Neural cell (in vitro differentiated cells): ENCODE measurements at regions not wholly inside any gene's neighbourhood (a gene's known extent, or its start where the extent isn't known, plus 50 kb on each side); places are given as distances from the start of the nearest gene placed in this dataset.

ENCODE experiments used
- H2AFZ ChIP-seq: fragments of 200-600, 300-800 bp; sonication (generic), shearing (Covaris generic); 2 replicates; pipeline ENCODE4 v1.6.0; 2014; ENCODE audit warnings: low read depth, mild to moderate bottlenecking, antibody characterized with exemption, low read length, moderate library complexity
- H3F3A ChIP-seq: fragments of 200-600 bp; shearing (Covaris generic); 2 replicates; pipeline ENCODE4 v1.6.1; 2016; ENCODE audit warnings: mild to moderate bottlenecking, moderate library complexity, mixed read lengths, antibody characterized with exemption, low read length; ENCODE audit not compliant: insufficient read depth, poor library complexity, severe bottlenecking
- H3K27ac ChIP-seq: fragments of 200-600, 300-800 bp; sonication (generic), shearing (Covaris generic); 2 replicates; pipeline ENCODE4 v1.5.1; 2014; ENCODE audit warnings: mild to moderate bottlenecking, low read length, moderate library complexity
- H3K27me3 ChIP-seq: fragments of 300-800, 200-600 bp; sonication (generic), shearing (Covaris generic); 2 replicates; pipeline ENCODE4 v1.6.0; 2014; ENCODE audit warnings: mild to moderate bottlenecking, low read depth, low read length, moderate library complexity; ENCODE audit not compliant: insufficient read depth
- H3K36me3 ChIP-seq: fragments of 300-800, 200-600 bp; sonication (generic), shearing (Covaris generic); 2 replicates; pipeline ENCODE4 v1.5.1; 2014; ENCODE audit warnings: mild to moderate bottlenecking, antibody characterized with exemption, low read length, moderate library complexity; ENCODE audit not compliant: insufficient read depth
- H3K4me2 ChIP-seq: fragments of 300-800, 200-600 bp; sonication (generic), shearing (Covaris generic); 2 replicates; pipeline ENCODE4 v1.6.0; 2014; ENCODE audit warnings: mild to moderate bottlenecking, low read length
- H3K4me3 ChIP-seq: fragments of 300-800, 200-600 bp; sonication (generic), shearing (Covaris generic); 2 replicates; pipeline ENCODE4 v1.5.1; 2014; ENCODE audit warnings: mild to moderate bottlenecking, low read length, moderate library complexity
- H3K79me2 ChIP-seq: fragments of 200-600 bp; shearing (Covaris generic); replicated peaks from 2 replicates; pipeline ENCODE4 v1.6.0; 2014; ENCODE audit warnings: mild to moderate bottlenecking, low read length, moderate library complexity; ENCODE audit not compliant: insufficient read depth
- H3K9ac ChIP-seq: fragments of 300-800, 200-600 bp; sonication (generic), shearing (Covaris generic); 2 replicates; pipeline ENCODE4 v1.6.1; 2016; ENCODE audit warnings: mild to moderate bottlenecking, low read length, mixed read lengths
- H3K9me2 ChIP-seq: fragments of 200-600 bp; shearing (Covaris generic); 2 replicates; pipeline ENCODE4 v1.6.1; 2016; ENCODE audit warnings: mild to moderate bottlenecking, low read length, mixed read lengths; ENCODE audit not compliant: insufficient read depth
- H3K9me3 ChIP-seq: fragments of 200-600, 300-800 bp; sonication (generic), shearing (Covaris generic); 2 replicates; pipeline ENCODE4 v1.6.1; 2016; ENCODE audit warnings: mild to moderate bottlenecking, mixed run types, low read length, moderate library complexity, mixed read lengths
- H4K20me1 ChIP-seq: fragments of 200-600 bp; shearing (Covaris generic); 2 replicates; pipeline ENCODE4 v1.6.1; 2016; ENCODE audit warnings: mild to moderate bottlenecking, mixed run types; ENCODE audit not compliant: insufficient read depth
- CTCF ChIP-seq: fragments of 450-650 bp; IDR thresholded peaks from 2 replicates; pipeline ENCODE4 v1.5.1; 2014; ENCODE audit warnings: antibody characterized with exemption, mild to moderate bottlenecking, moderate library complexity; ENCODE audit not compliant: poor library complexity, severe bottlenecking
- EP300 ChIP-seq: fragments of 450-650 bp; conservative IDR thresholded peaks from 2 replicates; pipeline ENCODE4 v1.6.1; 2014; ENCODE audit warnings: antibody characterized with exemption, mild to moderate bottlenecking, moderate library complexity; ENCODE audit not compliant: poor library complexity, severe bottlenecking
- EZH2 ChIP-seq: fragments of 200-600, 300-800 bp; shearing (Covaris generic), sonication (generic); IDR thresholded peaks from 2 replicates; pipeline ENCODE4 v1.6.1; 2014; ENCODE audit warnings: antibody characterized with exemption, low read length, borderline replicate concordance, mild to moderate bottlenecking; ENCODE audit not compliant: insufficient read depth, poor library complexity, severe bottlenecking
- MXI1 ChIP-seq: fragments of 450-650 bp; conservative IDR thresholded peaks from 2 replicates; pipeline ENCODE4 v1.6.1; 2014; ENCODE audit warnings: antibody characterized with exemption, mild to moderate bottlenecking; ENCODE audit not compliant: poor library complexity, severe bottlenecking
- POLR2AphosphoS5 ChIP-seq: IDR thresholded peaks from 2 replicates; pipeline ENCODE4 v1.6.1; 2012
- RAD21 ChIP-seq: fragments of 450-650 bp; conservative IDR thresholded peaks from 2 replicates; pipeline ENCODE4 v1.6.1; 2014; ENCODE audit warnings: antibody characterized with exemption, mild to moderate bottlenecking, moderate library complexity
- REST ChIP-seq: IDR thresholded peaks from 2 replicates; pipeline ENCODE4 v1.6.1; 2012; ENCODE audit warnings: borderline replicate concordance
- SMC3 ChIP-seq: fragments of 450-650 bp; conservative IDR thresholded peaks from 2 replicates; pipeline ENCODE4 v1.6.1; 2014; ENCODE audit warnings: antibody characterized with exemption, mild to moderate bottlenecking, moderate library complexity; ENCODE audit not compliant: poor library complexity
- TAF1 ChIP-seq: IDR thresholded peaks from 2 replicates; pipeline ENCODE4 v1.6.1; 2012; ENCODE audit warnings: low read depth

- Histone ChIP-seq H3K9me3 (no peaks in the 10 kb centered on the region), H4K20me1 (no peaks in the 10 kb centered on the region), H3K79me2 (no peaks in the 10 kb centered on the region), H3K9me2 (no peaks in the 10 kb centered on the region), H3K4me2 (no peak overlapping the region), H3F3A (no peaks in the 10 kb centered on the region), H3K27ac (no peak overlapping the region), H3K27me3 (peaks cover 23% of the 10 kb centered on the region), H3K9ac (no peak overlapping the region), H2AFZ (no peak overlapping the region), H3K4me3 (no peak overlapping the region), H3K36me3 (no peaks in the 10 kb centered on the region)
- no peak for TF ChIP-seq REST
- TF ChIP-seq EZH2: no peak
- no peak for TF ChIP-seq EP300
- TF ChIP-seq CTCF: no peak
- TF ChIP-seq MXI1: no peak
- no peak for TF ChIP-seq POLR2AphosphoS5
- no peak for TF ChIP-seq SMC3
- no peak for TF ChIP-seq RAD21
- TF ChIP-seq TAF1: no peak
Observed at GRCh38 chr5:123283499-123283898, 139.7 kb downstream of the CEP120 start.

- no peaks in the 10 kb centered on the region for H4K20me1 ChIP-seq
- H3K79me2 ChIP-seq: no peaks in the 10 kb centered on the region
- H2AFZ ChIP-seq: no peak overlapping the region
- H3K9me3 ChIP-seq: no peaks in the 10 kb centered on the region
- no peaks in the 10 kb centered on the region for H3K9me2 ChIP-seq
- no peak overlapping the region for H3K9ac ChIP-seq
- no peaks in the 10 kb centered on the region for H3F3A ChIP-seq
- H3K27ac ChIP-seq: no peak overlapping the region
- peaks cover 23% of the 10 kb centered on the region for H3K27me3 ChIP-seq
- no peak overlapping the region for H3K4me2 ChIP-seq
- H3K36me3 ChIP-seq: no peaks in the 10 kb centered on the region
- no peak overlapping the region for H3K4me3 ChIP-seq
- TF ChIP-seq TAF1: no peak
- no peak for TF ChIP-seq MXI1
- TF ChIP-seq POLR2AphosphoS5: no peak
- no peak for TF ChIP-seq EP300
- no peak for TF ChIP-seq EZH2
- TF ChIP-seq RAD21: no peak
- no peak for TF ChIP-seq SMC3
- TF ChIP-seq REST: no peak
Observed at GRCh38 chr5:123283031-123283430, 140.2 kb downstream of the CEP120 start.
